OCI-LY1 (cell line): ENCODE measurements at regions not wholly inside any gene's neighbourhood (a gene's known extent, or its start where the extent isn't known, plus 50 kb on each side); places are given as distances from the start of the nearest gene placed in this dataset.

Experiments used
- EZH2 ChIP-seq: fragments of 200-600 bp; sonication (generic), shearing (Covaris generic); IDR thresholded peaks from 2 replicates; pipeline ENCODE4 v1.8.0; 2017; ENCODE audit warnings: borderline replicate concordance, mixed run types, mild to moderate bottlenecking, antibody characterized with exemption, low read length, moderate library complexity, mixed read lengths
- TF ChIP-seq, protein P1 (sequence below): fragments of 200-600 bp; sonication (generic), shearing (Covaris generic); IDR thresholded peaks from 2 replicates; pipeline ENCODE4 v1.5.1; 2017; ENCODE audit warnings: mild to moderate bottlenecking, antibody characterized with exemption, low read length, moderate library complexity, mixed read lengths

DNA sequence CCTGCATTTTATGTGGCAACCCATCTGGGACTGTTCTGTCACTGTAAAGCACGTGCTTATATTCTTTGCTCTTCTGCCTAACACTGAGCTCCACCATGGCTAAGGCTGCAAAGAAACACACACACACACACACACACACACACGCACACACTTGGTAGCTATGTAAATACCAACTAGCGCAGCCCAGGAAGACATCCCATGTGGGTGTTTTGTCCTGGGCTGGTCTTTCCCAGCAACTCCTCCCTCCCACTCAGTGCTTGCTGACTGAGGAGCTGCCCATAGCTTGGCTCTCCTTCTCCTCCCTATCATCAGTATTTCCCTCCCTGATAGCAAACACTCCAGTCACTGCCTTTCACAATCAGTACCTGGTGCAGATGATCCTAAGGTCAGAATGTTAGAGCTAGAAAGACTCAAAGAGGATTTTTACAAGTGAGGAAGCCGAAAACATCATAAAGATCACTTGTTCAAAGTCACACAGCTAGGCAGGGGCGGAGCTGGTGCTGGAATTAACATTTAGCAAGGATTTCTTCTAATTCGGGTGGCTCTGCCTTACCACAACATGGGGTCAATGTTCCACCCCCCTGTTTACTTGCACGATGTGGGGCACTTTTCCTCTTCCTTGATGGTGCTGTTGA is 377.1 kb upstream of the TBL1XR1 start:
- TF ChIP-seq, protein P1, sequence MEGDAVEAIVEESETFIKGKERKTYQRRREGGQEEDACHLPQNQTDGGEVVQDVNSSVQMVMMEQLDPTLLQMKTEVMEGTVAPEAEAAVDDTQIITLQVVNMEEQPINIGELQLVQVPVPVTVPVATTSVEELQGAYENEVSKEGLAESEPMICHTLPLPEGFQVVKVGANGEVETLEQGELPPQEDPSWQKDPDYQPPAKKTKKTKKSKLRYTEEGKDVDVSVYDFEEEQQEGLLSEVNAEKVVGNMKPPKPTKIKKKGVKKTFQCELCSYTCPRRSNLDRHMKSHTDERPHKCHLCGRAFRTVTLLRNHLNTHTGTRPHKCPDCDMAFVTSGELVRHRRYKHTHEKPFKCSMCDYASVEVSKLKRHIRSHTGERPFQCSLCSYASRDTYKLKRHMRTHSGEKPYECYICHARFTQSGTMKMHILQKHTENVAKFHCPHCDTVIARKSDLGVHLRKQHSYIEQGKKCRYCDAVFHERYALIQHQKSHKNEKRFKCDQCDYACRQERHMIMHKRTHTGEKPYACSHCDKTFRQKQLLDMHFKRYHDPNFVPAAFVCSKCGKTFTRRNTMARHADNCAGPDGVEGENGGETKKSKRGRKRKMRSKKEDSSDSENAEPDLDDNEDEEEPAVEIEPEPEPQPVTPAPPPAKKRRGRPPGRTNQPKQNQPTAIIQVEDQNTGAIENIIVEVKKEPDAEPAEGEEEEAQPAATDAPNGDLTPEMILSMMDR, result no peak
- TF ChIP-seq EZH2, result no peak
